ENCODE measurements at regions not wholly inside any gene's neighbourhood (a gene's known extent, or its start where the extent isn't known, plus 50 kb on each side); places are given as distances from the start of the nearest gene placed in this dataset.

GRCh38 chr3:168467115-168467714, 371.5 kb upstream of the GOLIM4 start:
- TF ChIP-seq, protein P1, sequence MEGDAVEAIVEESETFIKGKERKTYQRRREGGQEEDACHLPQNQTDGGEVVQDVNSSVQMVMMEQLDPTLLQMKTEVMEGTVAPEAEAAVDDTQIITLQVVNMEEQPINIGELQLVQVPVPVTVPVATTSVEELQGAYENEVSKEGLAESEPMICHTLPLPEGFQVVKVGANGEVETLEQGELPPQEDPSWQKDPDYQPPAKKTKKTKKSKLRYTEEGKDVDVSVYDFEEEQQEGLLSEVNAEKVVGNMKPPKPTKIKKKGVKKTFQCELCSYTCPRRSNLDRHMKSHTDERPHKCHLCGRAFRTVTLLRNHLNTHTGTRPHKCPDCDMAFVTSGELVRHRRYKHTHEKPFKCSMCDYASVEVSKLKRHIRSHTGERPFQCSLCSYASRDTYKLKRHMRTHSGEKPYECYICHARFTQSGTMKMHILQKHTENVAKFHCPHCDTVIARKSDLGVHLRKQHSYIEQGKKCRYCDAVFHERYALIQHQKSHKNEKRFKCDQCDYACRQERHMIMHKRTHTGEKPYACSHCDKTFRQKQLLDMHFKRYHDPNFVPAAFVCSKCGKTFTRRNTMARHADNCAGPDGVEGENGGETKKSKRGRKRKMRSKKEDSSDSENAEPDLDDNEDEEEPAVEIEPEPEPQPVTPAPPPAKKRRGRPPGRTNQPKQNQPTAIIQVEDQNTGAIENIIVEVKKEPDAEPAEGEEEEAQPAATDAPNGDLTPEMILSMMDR (IDR thresholded peaks at IDR 0.05) = peak in 1 of 2 donors; percentile 55
- DNase-seq (ENCODE audit: low spot score) = no peak
- H3K9me3 ChIP-seq = no peaks in the 10 kb centered on the region
- H3K4me3 ChIP-seq = no peak overlapping the region
- no peaks in the 10 kb centered on the region for H3K36me3 ChIP-seq
- H3K27ac ChIP-seq = no peak overlapping the region
- no peaks in the 10 kb centered on the region for H3K27me3 ChIP-seq
- no peaks in the 10 kb centered on the region for H3K4me1 ChIP-seq

DNA sequence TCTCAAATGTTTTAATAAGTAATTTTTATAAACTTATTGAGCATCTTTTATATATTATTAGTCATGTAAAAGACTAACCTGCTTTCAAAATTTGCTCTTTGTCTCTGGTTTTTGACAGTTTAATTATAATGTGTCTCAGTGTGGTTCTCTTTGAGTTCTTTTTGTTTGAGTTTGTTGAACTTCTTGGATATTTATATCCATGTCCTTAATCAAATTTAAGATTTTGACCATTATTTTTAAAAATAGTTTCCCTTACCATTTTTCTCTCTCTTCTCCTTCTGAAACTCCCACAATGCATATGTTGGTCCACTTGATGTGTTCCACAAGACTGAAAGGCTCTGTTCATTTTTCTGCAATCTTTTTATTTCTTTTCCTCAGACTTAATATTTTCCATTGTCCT, 366.1 kb upstream of the GOLIM4 start:
- no peaks in the 10 kb centered on the region for H3K36me3 ChIP-seq
- H3K27me3 ChIP-seq = no peaks in the 10 kb centered on the region
- H3K4me1 ChIP-seq = no peaks in the 10 kb centered on the region
- no peak overlapping the region for H3K4me3 ChIP-seq
- no peak for DNase-seq (ENCODE audit: low spot score)
- TF ChIP-seq, protein P1 (IDR thresholded peaks at IDR 0.05) = no peak
- H3K27ac ChIP-seq = no peak overlapping the region
- H3K9me3 ChIP-seq = peaks cover 0 to 14% of the 10 kb centered on the region in 2 donors

GRCh38 chr3:168459226-168459784, 363.6 kb upstream of the GOLIM4 start:
- peaks cover 0 to 14% of the 10 kb centered on the region in 2 donors for H3K9me3 ChIP-seq
- no peaks in the 10 kb centered on the region for H3K27me3 ChIP-seq
- no peaks in the 10 kb centered on the region for H3K4me1 ChIP-seq
- TF ChIP-seq, protein P1 (IDR thresholded peaks at IDR 0.05) = no peak
- H3K4me3 ChIP-seq = no peak overlapping the region
- no peaks in the 10 kb centered on the region for H3K36me3 ChIP-seq
- no peak for DNase-seq (ENCODE audit: low spot score)
- H3K27ac ChIP-seq = no peak overlapping the region

DNA sequence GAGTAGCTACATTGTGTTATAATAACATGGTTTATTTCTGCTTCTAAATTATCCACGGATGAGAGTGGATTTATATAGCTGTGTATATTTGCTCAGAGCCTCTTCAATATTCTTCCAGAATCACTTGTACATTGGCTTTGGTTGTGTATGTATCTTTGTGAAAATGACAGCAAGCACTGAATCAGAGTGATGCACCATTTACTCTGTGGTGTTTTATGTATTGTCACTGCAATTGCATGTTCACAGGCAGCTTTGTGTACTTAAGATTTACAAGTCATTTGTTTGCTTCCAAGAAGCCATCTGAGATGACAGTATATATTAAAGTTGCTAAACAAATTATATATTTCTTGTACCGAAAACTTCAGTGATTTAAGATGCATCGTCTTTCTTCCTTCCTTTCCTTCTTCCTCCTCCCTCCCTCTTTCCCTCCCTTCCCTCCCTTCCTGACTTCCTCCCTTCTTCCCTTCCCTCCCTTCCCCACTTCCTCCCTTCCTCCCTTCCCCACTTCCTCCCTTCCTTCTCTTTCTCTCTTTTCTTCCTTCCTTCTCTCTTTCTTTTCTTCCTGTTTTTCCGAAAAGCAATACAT, 362.3 kb upstream of the GOLIM4 start:
- H3K4me3 ChIP-seq = no peak overlapping the region
- no peak for DNase-seq (ENCODE audit: low spot score)
- TF ChIP-seq, protein P1 (IDR thresholded peaks at IDR 0.05) = no peak
- H3K9me3 ChIP-seq = peaks cover 0 to 14% of the 10 kb centered on the region in 2 donors
- H3K27ac ChIP-seq = no peak overlapping the region
- no peaks in the 10 kb centered on the region for H3K27me3 ChIP-seq
- no peaks in the 10 kb centered on the region for H3K36me3 ChIP-seq
- H3K4me1 ChIP-seq = no peaks in the 10 kb centered on the region

DNA sequence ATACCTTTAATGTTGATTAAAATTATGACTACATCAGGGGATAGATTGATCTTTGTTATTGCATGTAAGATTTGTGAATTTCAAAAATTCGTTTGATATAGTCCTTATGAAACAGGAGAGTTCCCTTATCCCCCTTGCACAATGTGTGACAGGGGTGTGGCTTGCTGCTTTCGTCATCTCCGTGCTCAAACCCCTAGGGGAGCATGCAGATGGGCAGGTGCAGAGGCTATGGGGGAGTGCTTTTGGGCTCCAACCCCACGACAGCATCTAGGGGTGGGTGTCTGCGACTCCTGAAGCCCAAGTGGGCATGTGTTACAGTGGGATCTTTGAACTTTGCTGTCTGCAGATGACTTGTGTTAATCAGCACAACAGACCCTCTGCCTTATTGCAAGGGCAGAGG, 360.1 kb upstream of the GOLIM4 start:
- no peak for DNase-seq (ENCODE audit: low spot score)
- Histone ChIP-seq H3K4me3 (no peak overlapping the region), H3K27me3 (no peaks in the 10 kb centered on the region), H3K9me3 (peaks cover 0 to 2% of the 10 kb centered on the region in 2 donors), H3K4me1 (no peaks in the 10 kb centered on the region), H3K36me3 (no peaks in the 10 kb centered on the region), H3K27ac (no peak overlapping the region)
- TF ChIP-seq, protein P1 (IDR thresholded peaks at IDR 0.05) = no peak

Measured in right atrium auricular region (tissue), 2 donors.